OCI-LY3 (cell line): ENCODE measurements at regions not wholly inside any gene's neighbourhood (a gene's known extent, or its start where the extent isn't known, plus 50 kb on each side); places are given as distances from the start of the nearest gene placed in this dataset.

Source experiments
- H2AFZ ChIP-seq: fragments of 200-600, 300-600 bp; shearing (Covaris generic); 2 replicates; pipeline ENCODE4 v1.6.0; 2014; ENCODE audit warnings: antibody characterized with exemption, low read depth, low read length
- H3K27ac ChIP-seq: fragments of 200-600, 300-600 bp; sonication (generic); 2 replicates; pipeline ENCODE4 v1.5.1; 2014; ENCODE audit warnings: mild to moderate bottlenecking, low read length, moderate library complexity, mixed read lengths
- H3K27me3 ChIP-seq: fragments of 200-600, 300-600 bp; sonication (generic); 2 replicates; pipeline ENCODE4 v1.6.1; 2014; ENCODE audit warnings: low read depth, low read length, mixed read lengths
- H3K36me3 ChIP-seq: fragments of 200-600, 300-600 bp; sonication (generic); replicated peaks from 2 replicates; pipeline ENCODE3; 2014; ENCODE audit warnings: low read depth, low read length, mixed read lengths
- H3K4me1 ChIP-seq: fragments of 300-600, 200-600 bp; sonication (generic); 2 replicates; pipeline ENCODE4 v1.6.1; 2014; ENCODE audit warnings: low read length, mixed read lengths
- H3K4me2 ChIP-seq: fragments of 200-600, 300-600 bp; sonication (generic); 2 replicates; pipeline ENCODE4 v1.6.1; 2014; ENCODE audit warnings: low read length, mixed read lengths
- H3K4me3 ChIP-seq: fragments of 300-600, 200-600 bp; sonication (generic); 2 replicates; pipeline ENCODE4 v1.5.1; 2014; ENCODE audit warnings: antibody characterized with exemption, mild to moderate bottlenecking, low read length, moderate library complexity
- H3K79me2 ChIP-seq: fragments of 300-600, 200-600 bp; shearing (Covaris generic); 2 replicates; pipeline ENCODE4 v1.6.1; 2014; ENCODE audit warnings: mild to moderate bottlenecking, low read length, mixed read lengths
- H3K9ac ChIP-seq: fragments of 300-600, 200-600 bp; shearing (Covaris generic); 2 replicates; pipeline ENCODE4 v1.6.0; 2014; ENCODE audit warnings: mild to moderate bottlenecking, low read length, moderate library complexity
- H3K9me3 ChIP-seq: fragments of 200-600, 300-600 bp; shearing (Covaris generic); 2 replicates; pipeline ENCODE4 v1.6.1; 2014; ENCODE audit warnings: low read length, mixed read lengths; ENCODE audit not compliant: insufficient read depth
- H4K20me1 ChIP-seq: fragments of 200-600, 300-600 bp; sonication (generic); 2 replicates; pipeline ENCODE4 v1.6.1; 2016; ENCODE audit warnings: low read length, mixed read lengths; ENCODE audit not compliant: insufficient read depth
- CTCF ChIP-seq: fragments of 200-600, 300-600 bp; sonication (generic); IDR thresholded peaks from 2 replicates; pipeline ENCODE4 v1.5.1; 2014; ENCODE audit warnings: antibody characterized with exemption, low read length, low read depth
- EZH2phosphoT487 ChIP-seq: fragments of 200-600 bp; shearing (Covaris generic); IDR thresholded peaks from 2 replicates; pipeline ENCODE4 v1.6.1; 2018; ENCODE audit warnings: antibody characterized with exemption, mixed run types, low read depth

- H3K79me2 ChIP-seq, result no peaks in the 10 kb centered on the region
- no peak for TF ChIP-seq EZH2phosphoT487
- TF ChIP-seq CTCF, result no peak
- H3K27me3 ChIP-seq, result no peaks in the 10 kb centered on the region
- H2AFZ ChIP-seq, result no peak overlapping the region
- no peaks in the 10 kb centered on the region for H4K20me1 ChIP-seq
- H3K4me1 ChIP-seq, result no peaks in the 10 kb centered on the region
- H3K27ac ChIP-seq, result no peak overlapping the region
- H3K4me3 ChIP-seq, result no peak overlapping the region
- H3K4me2 ChIP-seq, result no peak overlapping the region
- no peaks in the 10 kb centered on the region for H3K9me3 ChIP-seq
- no peak overlapping the region for H3K9ac ChIP-seq
- H3K36me3 ChIP-seq, result no peaks in the 10 kb centered on the region
These were observed 50.9 kb upstream of the SPRED1 start for GRCh38 chr15:38201714-38202113.

- Histone ChIP-seq H3K4me2 (no peak overlapping the region), H4K20me1 (no peaks in the 10 kb centered on the region), H3K79me2 (no peaks in the 10 kb centered on the region), H3K9me3 (no peaks in the 10 kb centered on the region), H3K4me1 (no peaks in the 10 kb centered on the region), H3K36me3 (no peaks in the 10 kb centered on the region), H3K27me3 (no peaks in the 10 kb centered on the region), H2AFZ (no peak overlapping the region), H3K4me3 (no peak overlapping the region), H3K27ac (no peak overlapping the region), H3K9ac (no peak overlapping the region)
- TF ChIP-seq EZH2phosphoT487 (no peak), CTCF (no peak)
These were observed 50.3 kb upstream of the SPRED1 start for GRCh38 chr15:38202361-38202760.
